ENCODE measurements at regions not wholly inside any gene's neighbourhood (a gene's known extent, or its start where the extent isn't known, plus 50 kb on each side); places are given as distances from the start of the nearest gene placed in this dataset.
"Not testable (repeated sequence)": the region's sequence is repeated elsewhere in the genome, so short reads cannot be mapped to it uniquely, and the experiment has no call there.

GRCh38 chr9:75628952-75629351 lies 261.5 kb upstream of the PCSK5 start:
- DNase-seq: no peak

GRCh38 chr9:75633451-75634057 lies 256.9 kb upstream of the PCSK5 start:
- no peak for DNase-seq

- no peak for DNase-seq
These were observed 253.9 kb upstream of the PCSK5 start for GRCh38 chr9:75636427-75637045.

- no peak for DNase-seq
These were observed 250.4 kb upstream of the PCSK5 start for GRCh38 chr9:75639971-75640610.

GRCh38 chr9:75642522-75642921 lies 248.0 kb upstream of the PCSK5 start:
- DNase-seq: no peak

GRCh38 chr9:75644649-75645048 lies 245.8 kb upstream of the PCSK5 start:
- DNase-seq: no peak

GRCh38 chr9:75648034-75648433 lies 242.4 kb upstream of the PCSK5 start:
- DNase-seq: no peak

GRCh38 chr9:75649060-75649459 lies 241.4 kb upstream of the PCSK5 start:
- DNase-seq: no peak

- DNase-seq: no peak
These were observed 238.8 kb upstream of the PCSK5 start for GRCh38 chr9:75651709-75652108.

GRCh38 chr9:75653335-75653734 lies 237.1 kb upstream of the PCSK5 start:
- no peak for DNase-seq

GRCh38 chr9:75653750-75654149 lies 236.7 kb upstream of the PCSK5 start:
- no peak for DNase-seq

- no peak for DNase-seq
These were observed 233.5 kb upstream of the PCSK5 start for GRCh38 chr9:75657015-75657414.

GRCh38 chr9:75658301-75658905 lies 232.1 kb upstream of the PCSK5 start:
- DNase-seq: no peak

- DNase-seq: no peak
These were observed 225.9 kb upstream of the PCSK5 start for GRCh38 chr9:75664597-75664996.

GRCh38 chr9:75666856-75667554 lies 223.5 kb upstream of the PCSK5 start:
- DNase-seq: no peak

- no peak for DNase-seq
These were observed 220.8 kb upstream of the PCSK5 start for GRCh38 chr9:75669721-75670120.

- no peak for DNase-seq
These were observed 219.1 kb upstream of the PCSK5 start for GRCh38 chr9:75671354-75671753.

GRCh38 chr9:75672478-75672877 lies 218.0 kb upstream of the PCSK5 start:
- no peak for DNase-seq

GRCh38 chr9:75683591-75683990 lies 206.9 kb upstream of the PCSK5 start:
- no peak for DNase-seq

GRCh38 chr9:75685062-75685461 lies 205.4 kb upstream of the PCSK5 start:
- DNase-seq: no peak

- DNase-seq: no peak
These were observed 203.0 kb upstream of the PCSK5 start for GRCh38 chr9:75687359-75687953.

- DNase-seq: not testable (repeated sequence)
These were observed 199.9 kb upstream of the PCSK5 start for GRCh38 chr9:75690551-75690950.

GRCh38 chr9:75691408-75691807 lies 199.1 kb upstream of the PCSK5 start:
- no peak for DNase-seq
